A673 (cell line): ENCODE measurements at regions not wholly inside any gene's neighbourhood (a gene's known extent, or its start where the extent isn't known, plus 50 kb on each side); places are given as distances from the start of the nearest gene placed in this dataset.

ENCODE experiments used
- BruUV-seq: library from RNA; stranded (reverse); fragments of 400-500 nt; replicated peaks from 2 replicates; lab custom pipeline; 2021; lab: Mats Ljungman, UMichigan
- CTCF ChIA-PET: fragments of 300-600 bp; sonication (Branson Sonifier 250); formaldehyde crosslinking; loops from one replicate; lab custom pipeline; 2022; ENCODE audit warnings: antibody characterized with exemption; lab: Charles Lee
- POLR2A ChIA-PET: fragments of 300-600 bp; sonication (Branson Sonifier 250); formaldehyde crosslinking; loops from one replicate; lab custom pipeline; 2022; ENCODE audit warnings: antibody characterized with exemption; ENCODE audit not compliant: low non-redundant PET; lab: Charles Lee
- DNase-seq: peaks from one replicate; pipeline ENCODE4 v3.0.0-alpha.2; 2015; ENCODE audit warnings: low spot score
- H3K27ac ChIP-seq: fragments of 200-600 bp; sonication (generic); 2 replicates; pipeline ENCODE4 v1.5.1; 2016; ENCODE audit warnings: mixed run types, low read depth, mild to moderate bottlenecking, mixed read lengths, antibody characterized with exemption, low read length; ENCODE audit not compliant: poor library complexity, severe bottlenecking
- H3K27me3 ChIP-seq: fragments of 200-600 bp; sonication (generic); replicated peaks from 2 replicates; pipeline ENCODE4 v1.6.1; 2017; ENCODE audit warnings: mixed run types, low read depth, mild to moderate bottlenecking, mixed read lengths, antibody characterized with exemption, low read length; ENCODE audit not compliant: insufficient read depth, poor library complexity
- H3K36me3 ChIP-seq: fragments of 200-600 bp; sonication (generic); 2 replicates; pipeline ENCODE4 v1.6.1; 2016; ENCODE audit warnings: mixed run types, mild to moderate bottlenecking, mixed read lengths, antibody characterized with exemption, low read length; ENCODE audit not compliant: insufficient read depth, poor library complexity, severe bottlenecking
- H3K4me1 ChIP-seq: fragments of 200-600 bp; sonication (generic); 2 replicates; pipeline ENCODE4 v1.6.1; 2017; ENCODE audit warnings: mixed run types, mild to moderate bottlenecking, mixed read lengths, antibody characterized with exemption, low read length; ENCODE audit not compliant: insufficient read depth, poor library complexity, severe bottlenecking
- H3K4me3 ChIP-seq: fragments of 200-600 bp; sonication (generic); 2 replicates; pipeline ENCODE4 v1.5.1; 2016; ENCODE audit warnings: low read depth, mixed run types, mild to moderate bottlenecking, mixed read lengths, low read length; ENCODE audit not compliant: poor library complexity, severe bottlenecking
- H3K9me3 ChIP-seq: fragments of 200-600 bp; sonication (generic); 2 replicates; pipeline ENCODE4 v1.6.1; 2016; ENCODE audit warnings: mixed run types, low read depth, mild to moderate bottlenecking, mixed read lengths, antibody characterized with exemption, low read length; ENCODE audit not compliant: poor library complexity, severe bottlenecking
- CTCF ChIP-seq: fragments of 300-800, 200-600 bp; sonication (generic); conservative IDR thresholded peaks from 2 replicates; pipeline ENCODE4 v1.5.1; 2017; ENCODE audit warnings: low read depth, mild to moderate bottlenecking, antibody characterized with exemption, low read length, moderate library complexity, mixed read lengths
- EZH2 ChIP-seq: fragments of 200-600 bp; sonication (generic); IDR thresholded peaks from 2 replicates; pipeline ENCODE4 v1.6.1; 2017; ENCODE audit warnings: borderline replicate concordance, low read depth, mild to moderate bottlenecking, mixed read lengths, antibody characterized with exemption, low read length; ENCODE audit not compliant: poor library complexity, severe bottlenecking
- intact Hi-C: fragments of 100-400 bp; cut with micrococcal nuclease; formaldehyde crosslinking; loops from one replicate; pipeline ENCODE4 v1.10.0; 2022; ENCODE audit not compliant: unreplicated experiment

DNA sequence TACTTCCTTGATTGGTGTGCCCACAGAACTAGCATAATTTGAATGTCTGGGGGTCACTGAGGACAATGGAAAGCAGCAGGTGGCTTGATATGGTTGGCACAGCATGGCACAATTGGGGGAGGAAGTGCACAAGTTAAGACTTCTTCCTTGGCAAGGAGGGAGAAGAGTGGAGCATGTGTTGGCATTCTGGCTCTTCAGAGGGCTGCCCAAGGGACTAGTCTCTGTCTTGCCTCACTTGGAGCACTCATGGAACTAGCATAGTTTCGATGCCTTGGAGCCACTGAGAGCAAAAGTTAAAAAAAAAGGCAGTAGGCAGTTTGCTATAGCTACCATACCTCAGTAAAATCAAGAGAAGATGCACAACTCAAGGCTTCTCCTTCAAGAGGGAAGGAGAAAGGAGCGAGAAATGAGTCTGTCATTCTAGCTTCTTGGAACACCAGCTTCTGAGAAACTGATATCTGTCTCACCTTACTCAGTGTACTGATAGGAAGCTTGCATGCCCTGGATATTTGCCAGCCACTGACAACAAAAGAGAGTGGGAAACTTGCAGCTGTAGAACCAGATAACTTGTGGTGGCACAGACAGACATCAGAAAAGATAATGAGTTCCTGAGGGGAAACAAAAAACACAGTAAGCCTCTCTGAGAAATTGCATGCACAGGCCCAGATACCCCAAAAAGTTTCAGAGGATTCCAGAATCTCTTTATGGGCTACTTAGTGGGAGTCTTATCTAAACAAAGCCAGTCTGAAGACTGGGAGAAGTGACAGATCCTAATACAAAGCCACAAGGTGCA lies 207.5 kb upstream of the SAMSN1 start:
- no peak overlapping the region for H3K27ac ChIP-seq
- TF ChIP-seq CTCF (no peak), EZH2 (no peak)
- no peaks in the 10 kb centered on the region for H3K27me3 ChIP-seq
- H3K4me1 ChIP-seq, result no peaks in the 10 kb centered on the region
- no peaks in the 10 kb centered on the region for H3K36me3 ChIP-seq
- intact Hi-C loops, result no loop called here
- H3K9me3 ChIP-seq, result no peaks in the 10 kb centered on the region
- POLR2A ChIA-PET, result no interaction called here
- DNase-seq, result no peak
- H3K4me3 ChIP-seq, result no peak overlapping the region
- BruUV-seq, result no TSS peak
- CTCF ChIA-PET, result no interaction called here

- Histone ChIP-seq H3K27ac (no peak overlapping the region), H3K4me1 (no peaks in the 10 kb centered on the region), H3K9me3 (no peaks in the 10 kb centered on the region), H3K36me3 (no peaks in the 10 kb centered on the region), H3K4me3 (no peak overlapping the region), H3K27me3 (no peaks in the 10 kb centered on the region)
- CTCF ChIA-PET, result no interaction called here
- intact Hi-C loops, result no loop called here
- no peak for DNase-seq
- BruUV-seq, result no TSS peak
- no peak for TF ChIP-seq EZH2
- POLR2A ChIA-PET, result no interaction called here
These were observed 207.0 kb upstream of the SAMSN1 start for GRCh38 chr21:14753069-14753465.

- TF ChIP-seq CTCF (no peak), EZH2 (no peak)
- CTCF ChIA-PET, result no interaction called here
- no peak for DNase-seq
- no peaks in the 10 kb centered on the region for H3K9me3 ChIP-seq
- no peaks in the 10 kb centered on the region for H3K36me3 ChIP-seq
- no peak overlapping the region for H3K27ac ChIP-seq
- BruUV-seq, result no TSS peak
- no peaks in the 10 kb centered on the region for H3K4me1 ChIP-seq
- intact Hi-C loops, result no loop called here
- no peak overlapping the region for H3K4me3 ChIP-seq
- no peaks in the 10 kb centered on the region for H3K27me3 ChIP-seq
- POLR2A ChIA-PET, result no interaction called here
These were observed 206.3 kb upstream of the SAMSN1 start for GRCh38 chr21:14752345-14752909.
